Liver (tissue), 8 donors: ENCODE measurements at regions not wholly inside any gene's neighbourhood (a gene's known extent, or its start where the extent isn't known, plus 50 kb on each side); places are given as distances from the start of the nearest gene placed in this dataset.

Experiments used
- DNase-seq: peaks from one replicate; pipeline ENCODE4 v3.0.0-alpha.2; 2017; ENCODE audit warnings: low spot score
- H3K27ac ChIP-seq, 2 donors: one replicate each; pipeline ENCODE4 v1.7.0; 2013; ENCODE audit warnings: inconsistent platforms in 2 of 2, low read length in 2 of 2, control low read depth in 1 of 2, low read depth in 1 of 2, mild to moderate bottlenecking in 1 of 2
- H3K27me3 ChIP-seq, 4 donors: one replicate each; pipeline versions ENCODE4 v1.6.1 to v1.7.0; 2013; ENCODE audit warnings: low read length in 3 of 4, inconsistent platforms in 1 of 4, mild to moderate bottlenecking in 1 of 4, moderate library complexity in 1 of 4; ENCODE audit not compliant: control insufficient read depth in 4 of 4, insufficient read depth in 4 of 4
- H3K36me3 ChIP-seq, 4 donors: one replicate each; pipeline versions ENCODE4 v1.6.1 to v1.7.0; 2013; ENCODE audit warnings: low read length in 3 of 4, mild to moderate bottlenecking in 3 of 4, low read depth in 1 of 4, moderate library complexity in 1 of 4; ENCODE audit not compliant: control insufficient read depth in 4 of 4, insufficient read depth in 3 of 4
- H3K4me1 ChIP-seq, 4 donors: one replicate each; pipeline versions ENCODE4 v1.6.1 to v1.7.0; 2013; ENCODE audit warnings: low read length in 3 of 4, mild to moderate bottlenecking in 3 of 4, moderate library complexity in 1 of 4; ENCODE audit not compliant: control insufficient read depth in 4 of 4, insufficient read depth in 4 of 4
- H3K4me3 ChIP-seq, 3 donors: one replicate each; pipeline versions ENCODE4 v1.6.1 to v1.7.0; 2013; ENCODE audit warnings: low read length in 3 of 3, control low read depth in 1 of 3, low read depth in 1 of 3, mild to moderate bottlenecking in 1 of 3
- H3K9ac ChIP-seq, 2 donors: one replicate each; pipeline ENCODE4 v1.7.0; 2013; ENCODE audit warnings: low read length in 2 of 2, mild to moderate bottlenecking in 2 of 2, moderate library complexity in 2 of 2, control low read depth in 1 of 2, low read depth in 1 of 2
- H3K9me3 ChIP-seq, 4 donors: one replicate each; pipeline versions ENCODE4 v1.6.1 to v1.7.0; 2013; ENCODE audit warnings: low read length in 3 of 4; ENCODE audit not compliant: control insufficient read depth in 4 of 4
- EGR1 ChIP-seq, 2 donors: IDR thresholded peaks; 2 replicates each; pipeline ENCODE4 v1.6.1; 2016 to 2018; ENCODE audit warnings: antibody characterized with exemption in 2 of 2, low read depth in 2 of 2
- FOXA1 ChIP-seq: IDR thresholded peaks from 2 replicates; pipeline ENCODE4 v1.6.1; 2016; ENCODE audit warnings: antibody characterized with exemption
- FOXA2 ChIP-seq: IDR thresholded peaks from 2 replicates; pipeline ENCODE4 v1.6.1; 2016; ENCODE audit warnings: antibody characterized with exemption
- GABPA ChIP-seq, 2 donors: IDR thresholded peaks in 1 of 2; conservative IDR thresholded peaks in 1 of 2; 2 replicates each; pipeline ENCODE4 v1.6.1; 2016; ENCODE audit warnings: antibody characterized with exemption in 2 of 2, mild to moderate bottlenecking in 1 of 2, moderate library complexity in 1 of 2
- HNF4A ChIP-seq, 2 donors: conservative IDR thresholded peaks; 2 replicates each; pipeline ENCODE4 v1.6.1; 2016; ENCODE audit warnings: antibody characterized with exemption in 2 of 2, mild to moderate bottlenecking in 2 of 2
- HNF4G ChIP-seq: IDR thresholded peaks from 2 replicates; pipeline ENCODE4 v1.6.1; 2016; ENCODE audit warnings: antibody characterized with exemption
- JUND ChIP-seq, 2 donors: IDR thresholded peaks; 2 replicates each; pipeline ENCODE4 v1.6.1; 2016; ENCODE audit warnings: antibody characterized with exemption in 2 of 2
- NR2F2 ChIP-seq: IDR thresholded peaks from 2 replicates; pipeline ENCODE4 v1.6.1; 2016; ENCODE audit warnings: antibody characterized with exemption
- RAD21 ChIP-seq, 2 donors: IDR thresholded peaks; 2 replicates each; pipeline ENCODE4 v1.6.1; 2016; ENCODE audit warnings: antibody characterized with exemption in 2 of 2, mild to moderate bottlenecking in 2 of 2
- RXRA ChIP-seq, 2 donors: IDR thresholded peaks; 2 replicates each; pipeline ENCODE4 v1.6.1; 2017 to 2018; ENCODE audit warnings: antibody characterized with exemption in 2 of 2, mild to moderate bottlenecking in 1 of 2
- SP1 ChIP-seq: IDR thresholded peaks from 2 replicates; pipeline ENCODE4 v1.6.1; 2018; ENCODE audit warnings: antibody characterized with exemption, mild to moderate bottlenecking
- TAF1 ChIP-seq: conservative IDR thresholded peaks from 2 replicates; pipeline ENCODE4 v1.6.1; 2016; ENCODE audit warnings: antibody characterized with exemption, mild to moderate bottlenecking
- YY1 ChIP-seq: IDR thresholded peaks from 2 replicates; pipeline ENCODE4 v1.6.1; 2016; ENCODE audit warnings: antibody characterized with exemption, mild to moderate bottlenecking
- WGBS: extraction: QIAGEN DNeasy Blood & Tissue Kit; methylation state at CpG from one replicate; pipeline ENCODE4 v1.1.7; 2013; 5-methylcytosine and 5-hydroxymethylcytosine counted together
- TF ChIP-seq, protein P1 (sequence below): IDR thresholded peaks from 2 replicates; pipeline ENCODE4 v1.6.1; 2016; ENCODE audit warnings: antibody characterized with exemption
- TF ChIP-seq, protein P2 (sequence below): IDR thresholded peaks from 2 replicates; pipeline ENCODE4 v1.6.1; 2016; ENCODE audit warnings: antibody characterized with exemption
- TF ChIP-seq, protein P3 (sequence below): IDR thresholded peaks from 2 replicates; pipeline ENCODE4 v1.6.1; 2016; ENCODE audit warnings: antibody characterized with exemption
- TF ChIP-seq, protein P4 (sequence below): fragments of 150-350 bp; IDR thresholded peaks from 2 replicates; pipeline ENCODE4 v1.5.1; 2017; ENCODE audit warnings: improper control_type of control experiment, low read depth, low read length; ENCODE audit not compliant: missing input control
- donor health status: healthy.
- donor health status: healthy.
- donor health status: healthy.
- donor health status: healthy.
- donor health status: healthy.

DNA sequence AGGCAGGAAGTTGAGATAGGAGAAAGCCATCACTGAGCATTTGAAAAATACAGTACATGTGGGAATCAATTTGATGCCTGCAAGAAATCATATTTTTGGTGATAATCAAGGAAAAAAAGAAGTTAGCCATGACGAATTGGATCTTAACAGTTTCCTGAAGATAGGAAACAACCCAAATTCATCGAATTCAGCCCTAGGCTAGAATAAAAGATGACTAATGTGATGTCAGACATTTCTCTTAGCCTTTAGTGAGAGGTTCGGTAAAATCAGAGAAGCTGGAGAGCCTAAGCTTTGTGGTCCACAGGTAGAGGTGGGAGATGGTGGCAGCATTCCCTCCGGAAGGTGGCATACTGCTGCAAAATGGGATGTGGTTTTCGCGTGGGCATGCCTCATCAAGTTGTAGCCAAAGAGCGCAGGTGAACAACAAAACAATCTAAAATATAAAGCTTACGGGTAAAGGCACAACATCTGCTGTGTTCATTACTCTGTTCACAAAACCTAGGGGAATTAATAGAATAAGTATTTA, 144.1 kb upstream of the ALCAM start:
- no peaks in the 10 kb centered on the region for H3K27me3 ChIP-seq
- TF ChIP-seq YY1 (no peak), FOXA1 (no peak), EGR1 (IDR thresholded peaks at IDR 0.05; ENCODE audit: low read depth in 2 of 2) (no peak), FOXA2 (no peak), SP1 (no peak), RXRA (IDR thresholded peaks at IDR 0.05) (no peak), HNF4G (no peak), RAD21 (IDR thresholded peaks at IDR 0.05) (no peak), GABPA (IDR thresholded peaks at IDR 0.05 in 1 of 2, conservative IDR thresholded peaks at IDR 0.05 in 1 of 2) (no peak)
- TF ChIP-seq, protein P1, sequence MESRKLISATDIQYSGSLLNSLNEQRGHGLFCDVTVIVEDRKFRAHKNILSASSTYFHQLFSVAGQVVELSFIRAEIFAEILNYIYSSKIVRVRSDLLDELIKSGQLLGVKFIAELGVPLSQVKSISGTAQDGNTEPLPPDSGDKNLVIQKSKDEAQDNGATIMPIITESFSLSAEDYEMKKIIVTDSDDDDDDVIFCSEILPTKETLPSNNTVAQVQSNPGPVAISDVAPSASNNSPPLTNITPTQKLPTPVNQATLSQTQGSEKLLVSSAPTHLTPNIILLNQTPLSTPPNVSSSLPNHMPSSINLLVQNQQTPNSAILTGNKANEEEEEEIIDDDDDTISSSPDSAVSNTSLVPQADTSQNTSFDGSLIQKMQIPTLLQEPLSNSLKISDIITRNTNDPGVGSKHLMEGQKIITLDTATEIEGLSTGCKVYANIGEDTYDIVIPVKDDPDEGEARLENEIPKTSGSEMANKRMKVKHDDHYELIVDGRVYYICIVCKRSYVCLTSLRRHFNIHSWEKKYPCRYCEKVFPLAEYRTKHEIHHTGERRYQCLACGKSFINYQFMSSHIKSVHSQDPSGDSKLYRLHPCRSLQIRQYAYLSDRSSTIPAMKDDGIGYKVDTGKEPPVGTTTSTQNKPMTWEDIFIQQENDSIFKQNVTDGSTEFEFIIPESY, result no peak
- TF ChIP-seq, protein P2, sequence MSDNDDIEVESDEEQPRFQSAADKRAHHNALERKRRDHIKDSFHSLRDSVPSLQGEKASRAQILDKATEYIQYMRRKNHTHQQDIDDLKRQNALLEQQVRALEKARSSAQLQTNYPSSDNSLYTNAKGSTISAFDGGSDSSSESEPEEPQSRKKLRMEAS, result no peak
- TF ChIP-seq, protein P3, sequence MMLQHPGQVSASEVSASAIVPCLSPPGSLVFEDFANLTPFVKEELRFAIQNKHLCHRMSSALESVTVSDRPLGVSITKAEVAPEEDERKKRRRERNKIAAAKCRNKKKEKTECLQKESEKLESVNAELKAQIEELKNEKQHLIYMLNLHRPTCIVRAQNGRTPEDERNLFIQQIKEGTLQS, result no peak
- TF ChIP-seq, protein P4, sequence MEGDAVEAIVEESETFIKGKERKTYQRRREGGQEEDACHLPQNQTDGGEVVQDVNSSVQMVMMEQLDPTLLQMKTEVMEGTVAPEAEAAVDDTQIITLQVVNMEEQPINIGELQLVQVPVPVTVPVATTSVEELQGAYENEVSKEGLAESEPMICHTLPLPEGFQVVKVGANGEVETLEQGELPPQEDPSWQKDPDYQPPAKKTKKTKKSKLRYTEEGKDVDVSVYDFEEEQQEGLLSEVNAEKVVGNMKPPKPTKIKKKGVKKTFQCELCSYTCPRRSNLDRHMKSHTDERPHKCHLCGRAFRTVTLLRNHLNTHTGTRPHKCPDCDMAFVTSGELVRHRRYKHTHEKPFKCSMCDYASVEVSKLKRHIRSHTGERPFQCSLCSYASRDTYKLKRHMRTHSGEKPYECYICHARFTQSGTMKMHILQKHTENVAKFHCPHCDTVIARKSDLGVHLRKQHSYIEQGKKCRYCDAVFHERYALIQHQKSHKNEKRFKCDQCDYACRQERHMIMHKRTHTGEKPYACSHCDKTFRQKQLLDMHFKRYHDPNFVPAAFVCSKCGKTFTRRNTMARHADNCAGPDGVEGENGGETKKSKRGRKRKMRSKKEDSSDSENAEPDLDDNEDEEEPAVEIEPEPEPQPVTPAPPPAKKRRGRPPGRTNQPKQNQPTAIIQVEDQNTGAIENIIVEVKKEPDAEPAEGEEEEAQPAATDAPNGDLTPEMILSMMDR, result no peak
- H3K4me3 ChIP-seq, result no peak overlapping the region
- no peaks in the 10 kb centered on the region for H3K36me3 ChIP-seq
- H3K9ac ChIP-seq, result no peak overlapping the region
- H3K27ac ChIP-seq, result no peak overlapping the region
- H3K4me1 ChIP-seq, result no peaks in the 10 kb centered on the region
- DNase-seq, result no peak
- 81% methylated on average over 8 of the region's 8 CpGs for WGBS
- H3K9me3 ChIP-seq, result no peaks in the 10 kb centered on the region

DNA sequence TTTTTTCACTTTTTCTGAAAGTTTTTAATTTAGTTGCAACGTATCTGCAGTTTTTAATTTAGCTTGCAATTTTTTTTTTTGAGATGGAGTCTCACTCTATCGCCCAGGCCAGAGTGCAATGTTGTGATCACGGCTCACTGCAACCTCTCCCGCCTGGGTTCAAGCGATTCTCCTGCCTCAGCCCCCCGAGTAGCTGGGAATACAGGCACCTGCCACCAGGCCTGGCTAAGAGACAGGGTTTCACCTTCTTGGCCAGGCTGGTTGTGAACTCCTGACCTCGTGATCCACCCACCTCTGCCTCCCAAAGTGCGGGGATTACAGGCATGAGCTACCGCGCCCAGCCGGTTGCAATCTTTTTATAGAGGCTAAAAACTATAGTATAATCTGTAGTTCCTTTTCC, 142.9 kb upstream of the ALCAM start:
- TF ChIP-seq NR2F2, result no peak
- no peak for TF ChIP-seq FOXA2
- TF ChIP-seq, protein P1, result no peak
- TF ChIP-seq JUND (IDR thresholded peaks at IDR 0.05), result no peak
- TF ChIP-seq, protein P2, result no peak
- no peak for TF ChIP-seq HNF4A (conservative IDR thresholded peaks at IDR 0.05)
- TF ChIP-seq YY1, result no peak
- TF ChIP-seq, protein P3, result no peak
- no peak for TF ChIP-seq TAF1
- no peak for TF ChIP-seq RXRA (IDR thresholded peaks at IDR 0.05)
- TF ChIP-seq, protein P4, result no peak
- TF ChIP-seq SP1, result no peak
- TF ChIP-seq RAD21 (IDR thresholded peaks at IDR 0.05), result no peak
- H3K4me1 ChIP-seq, result no peaks in the 10 kb centered on the region
- H3K9me3 ChIP-seq, result no peaks in the 10 kb centered on the region
- no peak overlapping the region for H3K9ac ChIP-seq
- no peaks in the 10 kb centered on the region for H3K27me3 ChIP-seq
- no peak for DNase-seq
- no peaks in the 10 kb centered on the region for H3K36me3 ChIP-seq
- no peak overlapping the region for H3K27ac ChIP-seq
- H3K4me3 ChIP-seq, result no peak overlapping the region
- WGBS, result 92% methylated on average over 11 of the region's 11 CpGs
